Fibroblast of skin of back (primary cell): ENCODE measurements at regions not wholly inside any gene's neighbourhood (a gene's known extent, or its start where the extent isn't known, plus 50 kb on each side); places are given as distances from the start of the nearest gene placed in this dataset.

ENCODE experiments used
- DNase-seq: peaks from one replicate; pipeline ENCODE4 v3.0.0-alpha.2; 2013

DNA sequence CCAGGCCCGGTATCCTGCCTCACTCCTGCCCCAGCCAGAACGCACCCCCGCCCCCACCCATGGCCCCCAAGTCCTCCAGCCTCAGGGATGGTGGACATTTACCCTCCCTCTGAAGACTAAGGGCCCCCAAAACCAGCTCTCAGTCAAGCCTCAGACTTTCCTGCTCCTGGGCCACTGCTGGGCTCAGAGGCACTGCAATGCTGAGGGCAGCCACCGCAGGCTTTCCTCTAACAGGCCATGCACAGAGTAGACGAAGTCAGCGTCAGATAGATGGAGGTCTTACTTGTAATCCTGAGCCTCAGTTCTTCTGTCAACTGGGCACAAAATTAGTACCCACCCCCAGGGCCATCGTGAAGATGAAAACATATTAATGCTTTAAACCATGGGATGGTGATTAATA is 92.6 kb downstream of the TTC32 start:
- DNase-seq = no peak

DNA sequence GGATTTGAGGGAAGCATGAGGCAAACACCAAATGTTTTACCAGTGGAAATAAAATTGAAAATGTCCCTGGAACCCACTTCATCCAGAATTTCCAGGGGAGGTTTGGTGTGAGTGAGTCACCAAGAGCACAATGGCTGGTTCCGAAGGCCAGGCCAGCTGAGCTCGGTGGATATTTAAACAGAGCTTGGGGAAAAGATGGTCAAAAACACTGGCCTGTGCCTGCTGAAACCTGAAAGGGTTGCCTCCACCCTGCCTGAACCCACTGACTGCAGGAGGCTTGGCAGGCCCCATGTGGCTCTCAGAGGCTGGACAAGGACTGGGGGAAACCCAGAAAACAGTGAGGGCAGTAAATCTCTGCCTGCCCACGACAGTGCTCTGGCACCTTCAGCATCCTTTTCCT is 93.9 kb downstream of the TTC32 start:
- no peak for DNase-seq

GRCh38 chr2:19807346-19807745 is 94.4 kb downstream of the TTC32 start:
- no peak for DNase-seq

- DNase-seq = no peak
Measured at GRCh38 chr2:19806591-19806990, 95.2 kb downstream of the TTC32 start.

GRCh38 chr2:19806131-19806530 is 95.7 kb downstream of the TTC32 start:
- DNase-seq = no peak

GRCh38 chr2:19805266-19805665 is 96.5 kb downstream of the TTC32 start:
- no peak for DNase-seq

- no peak for DNase-seq
Measured at GRCh38 chr2:19804639-19805260, 97.0 kb downstream of the TTC32 start.

GRCh38 chr2:19802086-19802841 is 99.5 kb downstream of the TTC32 start:
- peak; percentile 33 for DNase-seq

DNA sequence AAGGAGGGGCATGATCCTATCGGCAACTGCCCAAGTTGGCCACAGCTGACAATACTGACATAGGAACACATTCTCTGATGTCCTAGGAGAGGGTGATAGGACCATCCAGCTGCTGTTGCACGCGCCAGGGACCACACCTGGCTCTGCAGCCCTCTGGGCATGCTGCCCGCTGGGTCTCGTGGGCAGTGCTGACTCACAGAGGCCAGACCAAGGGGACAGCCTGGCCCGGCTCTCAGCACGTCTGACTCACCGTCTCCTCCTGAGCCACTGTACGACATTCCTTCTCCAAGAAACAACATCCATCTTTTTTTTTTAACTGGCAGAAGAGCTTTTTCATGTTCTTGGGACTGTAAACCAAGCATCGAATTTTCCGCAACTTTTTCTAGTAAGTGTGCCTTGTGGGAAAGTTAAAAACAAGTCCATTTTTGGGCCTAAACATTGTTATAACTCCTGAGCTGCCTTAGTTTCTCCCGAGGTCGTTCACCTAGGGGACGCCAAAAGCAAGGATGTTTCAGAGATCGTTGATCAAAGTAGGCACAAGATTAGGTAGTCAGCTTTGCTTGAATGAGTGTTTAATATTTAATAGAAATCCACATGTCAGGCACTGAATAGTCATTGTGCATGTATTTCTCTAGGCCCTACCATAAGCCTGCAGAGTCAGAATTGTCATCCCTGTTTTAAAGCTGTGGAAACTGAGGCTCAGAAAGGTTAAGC is 100.3 kb downstream of the TTC32 start:
- DNase-seq = peak; percentile 96

GRCh38 chr2:19800796-19801195 is 101.0 kb downstream of the TTC32 start:
- no peak for DNase-seq

GRCh38 chr2:19799881-19800780 is 101.7 kb downstream of the TTC32 start:
- DNase-seq = no peak

DNA sequence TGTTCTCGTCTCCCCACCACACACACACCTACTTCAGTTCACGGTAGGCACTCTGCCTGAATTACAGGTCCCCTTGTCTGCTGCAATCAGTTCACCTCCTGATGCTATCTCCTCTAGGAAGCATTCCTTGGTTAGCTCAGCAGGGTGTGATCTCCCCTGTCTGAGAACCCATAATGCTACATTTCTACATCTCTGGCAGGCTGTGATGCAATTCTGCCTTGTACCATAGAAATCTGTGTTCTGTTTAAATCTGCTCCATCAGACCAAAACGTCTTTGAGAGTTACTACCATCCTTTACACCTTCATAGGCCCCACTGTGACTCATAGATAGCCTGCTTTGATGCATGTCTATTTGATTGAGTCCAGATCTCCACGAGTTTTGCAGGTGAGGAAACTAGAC is 103.9 kb downstream of the TTC32 start:
- DNase-seq = no peak

DNA sequence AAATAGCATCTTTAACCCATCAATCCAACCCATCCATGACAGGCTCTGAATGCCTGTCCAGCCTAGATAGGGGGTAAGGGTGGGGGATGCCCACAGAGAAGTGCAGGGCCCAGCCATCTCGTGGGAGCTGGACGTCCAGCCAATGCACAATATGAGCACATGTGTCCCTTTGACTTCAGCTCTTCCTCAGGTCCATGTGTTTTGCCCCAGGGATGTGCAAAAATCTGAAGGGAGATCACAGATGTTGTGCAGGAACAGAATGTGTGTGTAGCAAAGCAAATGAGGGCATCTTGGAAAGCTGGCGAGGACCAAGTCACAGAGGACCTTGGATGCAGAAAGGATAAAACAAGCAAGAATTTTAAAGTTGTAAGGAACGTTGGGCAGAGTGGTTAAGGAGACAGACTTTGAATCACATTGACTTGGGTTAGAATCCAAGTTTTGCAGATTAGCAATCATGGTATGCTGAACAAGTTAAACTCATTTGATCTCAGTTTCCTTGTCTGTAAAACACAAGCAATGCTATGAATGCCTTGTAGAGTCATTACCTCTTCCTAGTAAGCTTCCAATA is 104.5 kb downstream of the TTC32 start:
- no peak for DNase-seq

GRCh38 chr2:19796035-19796695 is 105.6 kb downstream of the TTC32 start:
- peak; percentile 95 for DNase-seq

DNA sequence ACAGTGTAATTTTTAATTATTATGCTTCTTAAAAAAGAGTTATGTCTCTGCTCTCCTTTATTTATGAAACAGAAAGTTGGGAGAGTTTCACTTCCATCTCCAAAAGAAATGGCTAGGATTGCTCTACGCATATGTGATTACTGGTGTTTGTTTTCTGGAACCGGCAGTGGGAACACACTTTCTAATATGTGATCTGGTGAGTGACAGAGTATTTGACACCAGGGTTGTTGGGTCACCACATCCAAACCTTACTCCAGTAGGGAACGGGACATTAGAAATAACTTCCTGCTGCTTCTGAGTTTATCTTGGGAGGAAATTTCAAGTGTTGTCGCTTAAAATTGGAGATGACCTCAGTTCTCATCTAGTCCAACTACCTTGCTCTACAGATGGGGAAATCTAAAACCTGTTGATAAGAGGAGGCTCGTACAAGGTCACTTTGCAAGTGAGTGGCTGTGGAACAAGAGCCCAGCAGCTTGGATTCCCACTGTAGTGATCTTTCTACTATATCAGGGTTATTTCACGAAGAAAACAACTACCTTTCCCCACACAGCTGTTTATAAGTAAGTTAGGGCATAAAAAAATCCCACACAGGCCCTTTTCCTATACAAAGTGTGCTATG is 108.5 kb downstream of the TTC32 start:
- no peak for DNase-seq

- no peak for DNase-seq
Measured at GRCh38 chr2:19790291-19790690, 111.5 kb downstream of the TTC32 start.

GRCh38 chr2:19787134-19787533 is 114.6 kb downstream of the TTC32 start:
- no peak for DNase-seq

- peak; percentile 81 for DNase-seq
Measured at GRCh38 chr2:19786408-19787058, 115.2 kb downstream of the TTC32 start.

GRCh38 chr2:19785867-19786266 is 115.9 kb downstream of the TTC32 start:
- DNase-seq = peak; percentile 19

DNA sequence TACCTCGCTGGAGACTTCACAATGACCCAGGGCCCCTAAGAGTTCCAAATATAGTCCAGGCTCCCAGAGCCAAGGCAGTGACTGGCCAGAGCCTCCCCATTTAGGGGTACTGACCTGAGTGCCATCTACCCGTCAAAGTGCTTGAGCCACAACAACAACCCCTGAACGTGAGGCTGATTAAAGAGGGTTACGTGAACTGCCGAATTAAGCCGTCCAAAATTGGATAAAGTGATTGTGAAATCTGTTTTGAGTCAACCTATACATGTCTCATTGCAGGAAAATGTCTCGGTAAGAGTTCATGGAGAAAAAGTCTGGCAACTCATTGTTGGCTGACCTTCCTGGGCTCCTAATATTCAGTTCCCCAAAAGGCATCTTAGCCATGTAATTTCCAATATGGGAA is 116.3 kb downstream of the TTC32 start:
- peak; percentile 30 for DNase-seq

DNA sequence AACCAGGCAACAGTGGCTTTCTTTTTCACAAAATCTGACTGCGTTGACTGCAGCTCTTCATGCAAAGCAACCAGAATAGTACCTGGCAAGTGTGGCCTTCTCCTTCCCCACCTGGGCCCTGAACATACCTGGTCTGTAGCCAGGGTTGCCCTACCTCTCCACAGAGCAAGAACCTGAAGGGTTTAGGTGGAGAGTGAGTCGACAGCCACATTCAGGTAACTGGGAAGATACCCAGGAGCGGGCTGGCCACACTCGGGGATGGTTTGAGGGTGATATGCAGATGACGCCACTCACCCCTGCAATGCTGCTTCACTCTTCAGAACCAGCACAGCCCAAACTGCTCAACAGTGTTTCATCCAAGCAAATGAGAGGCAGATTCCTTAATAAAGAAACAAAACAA is 117.3 kb downstream of the TTC32 start:
- DNase-seq = no peak
